BJ (cell line): ENCODE measurements at regions not wholly inside any gene's neighbourhood (a gene's known extent, or its start where the extent isn't known, plus 50 kb on each side); places are given as distances from the start of the nearest gene placed in this dataset.

Experiments used
- CTCF ChIA-PET: fragments of 350-600 bp; formaldehyde crosslinking; extraction: SDS; loops from one replicate; lab custom pipeline; 2021; ENCODE audit warnings: antibody characterized with exemption, inconsistent platforms; lab: Yijun Ruan, JAX
- POLR2A ChIA-PET: fragments of 300-600 bp; sonication (Branson Sonifier 250); formaldehyde crosslinking; extraction: SDS; loops from one replicate; lab custom pipeline; 2021; ENCODE audit warnings: antibody characterized with exemption; lab: Charles Lee
- DNase-seq: peaks from one replicate; pipeline ENCODE4 v3.0.0-alpha.2; 2011; ENCODE audit warnings: low read depth
- H3K27me3 ChIP-seq: 2 replicates; pipeline ENCODE4 v1.6.0; 2011; ENCODE audit warnings: low read length; ENCODE audit not compliant: control insufficient read depth, insufficient read depth
- H3K36me3 ChIP-seq: 2 replicates; pipeline ENCODE4 v1.5.1; 2011; ENCODE audit warnings: low read length; ENCODE audit not compliant: control insufficient read depth, insufficient read depth
- H3K4me3 ChIP-seq: 2 replicates; pipeline ENCODE4 v1.5.1; 2011; ENCODE audit warnings: low read depth, mild to moderate bottlenecking, control low read depth, low read length
- CTCF ChIP-seq: IDR thresholded peaks from 2 replicates; pipeline ENCODE4 v1.5.1; 2011; ENCODE audit warnings: low read depth, mild to moderate bottlenecking, control low read depth, inconsistent platforms, low read length, moderate library complexity; ENCODE audit not compliant: insufficient read depth

DNA sequence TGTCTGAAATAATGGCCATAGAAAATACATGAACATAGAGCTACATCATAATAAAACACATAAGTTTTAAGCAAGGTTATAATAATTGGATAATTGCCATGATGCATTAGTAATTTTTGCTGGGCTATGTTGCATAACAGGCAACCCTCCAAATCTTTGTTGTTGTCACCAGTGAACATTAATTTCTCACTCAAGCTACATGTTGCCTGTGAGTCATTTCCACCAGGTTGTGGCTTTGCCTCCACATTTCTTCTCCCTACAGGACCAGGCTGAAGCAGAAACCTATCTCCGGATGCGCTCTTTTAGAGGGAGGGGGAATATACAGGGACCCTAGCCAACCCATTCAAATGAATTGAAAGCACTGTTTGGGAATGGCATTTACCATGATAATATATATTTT lies 347.7 kb downstream of the GABRG1 start:
- no peak for DNase-seq
- ChIA-PET CTCF (no interaction called here), POLR2A (no interaction called here)
- no peak overlapping the region for H3K4me3 ChIP-seq
- no peak for TF ChIP-seq CTCF
- no peaks in the 10 kb centered on the region for H3K36me3 ChIP-seq
- no peaks in the 10 kb centered on the region for H3K27me3 ChIP-seq

DNA sequence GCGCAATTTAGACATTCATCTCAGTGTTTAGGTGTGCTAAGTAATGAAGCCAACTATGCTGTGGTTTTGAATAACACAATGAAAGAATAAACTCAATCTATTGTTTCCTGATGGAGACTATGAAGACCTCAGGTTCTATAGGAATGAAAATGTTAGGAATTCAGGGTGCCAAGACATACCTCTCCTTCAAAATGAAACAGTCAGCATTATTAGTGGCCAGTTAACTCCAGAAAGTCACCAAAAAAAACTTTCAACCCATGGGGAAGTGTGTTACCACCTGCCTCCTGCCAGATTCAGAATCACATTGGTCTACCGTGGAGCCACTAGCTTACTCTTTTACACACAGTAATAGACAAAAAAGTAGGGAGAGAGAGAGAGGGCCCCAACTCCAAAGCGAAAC lies 352.9 kb downstream of the GABRG1 start:
- CTCF ChIA-PET: no interaction called here

DNA sequence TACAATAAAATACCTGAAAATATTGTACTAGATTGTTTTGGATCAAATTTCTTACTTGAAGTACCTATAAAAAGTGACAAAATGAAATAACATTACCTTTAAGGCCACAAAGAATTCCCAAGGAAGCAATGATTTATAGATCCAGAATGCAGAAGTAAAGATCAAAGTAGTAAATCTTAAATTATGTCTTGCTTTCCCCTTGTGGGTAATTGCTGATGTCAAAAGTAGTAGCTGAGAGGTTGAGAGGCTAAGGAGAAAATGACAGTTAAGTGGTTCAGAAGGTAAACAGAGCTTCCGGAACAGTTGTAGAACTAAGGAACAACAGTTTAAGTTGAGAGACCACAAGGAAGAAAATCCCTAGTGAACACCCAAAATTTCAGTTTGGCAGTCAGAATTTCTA lies 358.3 kb downstream of the GABRG1 start:
- Histone ChIP-seq H3K4me3 (no peak overlapping the region), H3K27me3 (no peaks in the 10 kb centered on the region), H3K36me3 (no peaks in the 10 kb centered on the region)
- ChIA-PET POLR2A (no interaction called here), CTCF (no interaction called here)
- TF ChIP-seq CTCF: no peak
- no peak for DNase-seq

More for the DNA sequence above, 352.9 kb downstream of the GABRG1 start:
- H3K4me3 ChIP-seq: no peak overlapping the region
- no peaks in the 10 kb centered on the region for H3K27me3 ChIP-seq
- DNase-seq: no peak
- no peaks in the 10 kb centered on the region for H3K36me3 ChIP-seq
- POLR2A ChIA-PET: no interaction called here
- no peak for TF ChIP-seq CTCF

- no peak overlapping the region for H3K4me3 ChIP-seq
- TF ChIP-seq CTCF: no peak
- H3K27me3 ChIP-seq: no peaks in the 10 kb centered on the region
- POLR2A ChIA-PET: no interaction called here
- H3K36me3 ChIP-seq: no peaks in the 10 kb centered on the region
- CTCF ChIA-PET: interaction anchor here (0.9 kb wide), 1 partner anchor 10 kb away, joined by 3 read pairs; no protein-coding TSS in a partner anchor
- no peak for DNase-seq
These were observed 371.9 kb downstream of the GABRG1 start for GRCh38 chr4:45751877-45752530.

DNA sequence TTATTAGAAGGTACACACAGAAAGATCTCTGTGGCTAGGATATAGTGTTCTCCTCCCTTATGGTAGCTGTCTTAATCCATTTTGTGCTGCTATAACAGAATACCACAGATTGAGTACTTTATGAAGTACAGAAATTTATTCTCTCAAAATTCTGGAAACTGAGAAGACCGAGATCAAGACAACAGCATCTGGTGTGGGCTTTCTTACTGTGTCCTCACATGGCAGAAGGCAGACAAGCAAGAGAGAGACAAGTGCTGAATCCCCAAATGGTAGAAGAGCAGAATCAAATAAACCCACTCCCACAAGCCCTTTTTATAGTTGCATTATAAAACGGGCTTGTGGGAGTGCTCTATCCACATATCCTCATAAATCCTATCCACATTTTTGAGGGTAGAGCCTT lies 373.1 kb downstream of the GABRG1 start:
- H3K36me3 ChIP-seq: no peaks in the 10 kb centered on the region
- POLR2A ChIA-PET: no interaction called here
- H3K4me3 ChIP-seq: no peak overlapping the region
- no peak for TF ChIP-seq CTCF
- DNase-seq: no peak
- H3K27me3 ChIP-seq: no peaks in the 10 kb centered on the region
- CTCF ChIA-PET: interaction anchor here (0.9 kb wide), 1 partner anchor 12 kb away, joined by 3 read pairs; no protein-coding TSS in a partner anchor
